Breast epithelium (tissue), 3 donors: ENCODE measurements at regions not wholly inside any gene's neighbourhood (a gene's known extent, or its start where the extent isn't known, plus 50 kb on each side); places are given as distances from the start of the nearest gene placed in this dataset.

ENCODE experiments used
- POLR2AphosphoS5 ChIP-seq, 3 donors: sonication (generic); formaldehyde crosslinking; IDR thresholded peaks; one replicate each; pipeline ENCODE4 v1.6.1; 2017; ENCODE audit warnings: antibody characterized with exemption in 3 of 3
- TF ChIP-seq, protein P1 (sequence below), 3 donors: fragments of 450-650 bp; IDR thresholded peaks; one replicate each; pipeline ENCODE4 v1.5.1; 2016 to 2017; ENCODE audit warnings: antibody characterized with exemption in 3 of 3, mild to moderate bottlenecking in 3 of 3, moderate library complexity in 3 of 3

DNA sequence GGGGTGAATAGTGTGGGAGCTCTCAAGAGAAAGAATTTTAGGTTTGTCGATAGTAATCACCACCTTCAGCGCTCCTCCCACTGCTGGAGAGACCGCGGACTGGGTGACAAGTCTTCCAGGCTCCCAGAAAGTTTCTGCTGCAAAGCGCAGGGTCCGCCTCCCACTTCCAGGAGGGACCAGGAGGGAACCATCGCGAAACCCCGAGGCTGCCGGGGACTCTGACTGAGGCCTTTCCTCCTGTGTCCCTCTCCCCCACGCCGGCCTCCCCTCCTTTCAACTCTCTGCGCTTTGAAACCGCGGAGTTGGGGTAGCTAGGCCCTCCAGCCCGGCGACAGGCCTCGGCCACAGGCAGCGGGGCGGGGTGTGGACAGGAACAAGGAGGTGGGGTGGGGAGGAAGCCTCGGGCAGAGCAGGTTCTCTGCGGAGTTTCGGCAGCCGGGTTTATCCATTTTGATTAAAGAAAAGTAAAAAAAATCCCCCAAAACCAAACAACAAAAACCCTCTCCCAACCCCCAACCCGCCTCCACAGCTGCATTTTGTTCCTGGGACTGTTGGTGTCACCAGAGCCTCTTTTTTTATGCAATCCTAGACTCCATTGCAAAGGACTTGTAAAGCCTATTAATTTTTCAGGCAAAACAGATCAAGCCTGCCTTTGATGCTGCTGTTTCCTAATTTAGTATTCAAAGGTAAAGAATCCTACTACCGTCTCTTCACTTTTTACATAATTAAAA lies 157.2 kb downstream of the TM9SF2 start:
- TF ChIP-seq, protein P1, sequence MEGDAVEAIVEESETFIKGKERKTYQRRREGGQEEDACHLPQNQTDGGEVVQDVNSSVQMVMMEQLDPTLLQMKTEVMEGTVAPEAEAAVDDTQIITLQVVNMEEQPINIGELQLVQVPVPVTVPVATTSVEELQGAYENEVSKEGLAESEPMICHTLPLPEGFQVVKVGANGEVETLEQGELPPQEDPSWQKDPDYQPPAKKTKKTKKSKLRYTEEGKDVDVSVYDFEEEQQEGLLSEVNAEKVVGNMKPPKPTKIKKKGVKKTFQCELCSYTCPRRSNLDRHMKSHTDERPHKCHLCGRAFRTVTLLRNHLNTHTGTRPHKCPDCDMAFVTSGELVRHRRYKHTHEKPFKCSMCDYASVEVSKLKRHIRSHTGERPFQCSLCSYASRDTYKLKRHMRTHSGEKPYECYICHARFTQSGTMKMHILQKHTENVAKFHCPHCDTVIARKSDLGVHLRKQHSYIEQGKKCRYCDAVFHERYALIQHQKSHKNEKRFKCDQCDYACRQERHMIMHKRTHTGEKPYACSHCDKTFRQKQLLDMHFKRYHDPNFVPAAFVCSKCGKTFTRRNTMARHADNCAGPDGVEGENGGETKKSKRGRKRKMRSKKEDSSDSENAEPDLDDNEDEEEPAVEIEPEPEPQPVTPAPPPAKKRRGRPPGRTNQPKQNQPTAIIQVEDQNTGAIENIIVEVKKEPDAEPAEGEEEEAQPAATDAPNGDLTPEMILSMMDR (IDR thresholded peaks at IDR 0.05) = peak in 1 of 3 donors; percentile 16
- TF ChIP-seq POLR2AphosphoS5 (IDR thresholded peaks at IDR 0.05) = no peak
